CD4-positive, alpha-beta T cell treated with Interleukin-1 beta for 1 hour (primary cell): ENCODE measurements at regions not wholly inside any gene's neighbourhood (a gene's known extent, or its start where the extent isn't known, plus 50 kb on each side); places are given as distances from the start of the nearest gene placed in this dataset.

Experiments used
- DNase-seq, 2 donors: peaks; one replicate each; pipeline ENCODE4 v3.0.0-alpha.2; 2020 to 2022

GRCh38 chr6:87905101-87905641 is 142.5 kb upstream of the SPACA1 start:
- DNase-seq: no peak

GRCh38 chr6:87904011-87904410 is 143.6 kb upstream of the SPACA1 start:
- no peak for DNase-seq

DNA sequence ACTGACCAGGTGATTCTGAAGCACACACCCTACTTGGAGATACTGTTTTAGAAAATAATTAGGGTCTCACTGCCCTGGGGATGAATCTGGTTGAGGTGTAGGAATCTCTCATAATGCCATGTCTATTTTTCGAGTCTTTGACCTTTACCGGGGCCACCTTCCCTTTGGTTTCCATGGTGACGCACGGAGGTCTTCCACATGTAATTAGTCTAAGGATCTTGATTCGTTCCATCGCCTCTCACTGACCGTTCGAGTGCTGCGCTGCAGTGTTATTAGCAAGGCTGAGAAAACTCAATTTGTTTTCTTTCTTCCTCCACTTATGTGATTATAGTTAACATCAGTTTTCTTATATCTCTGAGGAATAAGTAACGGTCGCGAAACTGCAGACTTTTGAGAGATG is 144.3 kb upstream of the SPACA1 start:
- no peak for DNase-seq

- no peak for DNase-seq
Measured at GRCh38 chr6:87902383-87902782, 145.3 kb upstream of the SPACA1 start.

- DNase-seq: no peak
Measured at GRCh38 chr6:87901613-87902012, 146.0 kb upstream of the SPACA1 start.

GRCh38 chr6:87900160-87900698 is 147.4 kb upstream of the SPACA1 start:
- DNase-seq: no peak

DNA sequence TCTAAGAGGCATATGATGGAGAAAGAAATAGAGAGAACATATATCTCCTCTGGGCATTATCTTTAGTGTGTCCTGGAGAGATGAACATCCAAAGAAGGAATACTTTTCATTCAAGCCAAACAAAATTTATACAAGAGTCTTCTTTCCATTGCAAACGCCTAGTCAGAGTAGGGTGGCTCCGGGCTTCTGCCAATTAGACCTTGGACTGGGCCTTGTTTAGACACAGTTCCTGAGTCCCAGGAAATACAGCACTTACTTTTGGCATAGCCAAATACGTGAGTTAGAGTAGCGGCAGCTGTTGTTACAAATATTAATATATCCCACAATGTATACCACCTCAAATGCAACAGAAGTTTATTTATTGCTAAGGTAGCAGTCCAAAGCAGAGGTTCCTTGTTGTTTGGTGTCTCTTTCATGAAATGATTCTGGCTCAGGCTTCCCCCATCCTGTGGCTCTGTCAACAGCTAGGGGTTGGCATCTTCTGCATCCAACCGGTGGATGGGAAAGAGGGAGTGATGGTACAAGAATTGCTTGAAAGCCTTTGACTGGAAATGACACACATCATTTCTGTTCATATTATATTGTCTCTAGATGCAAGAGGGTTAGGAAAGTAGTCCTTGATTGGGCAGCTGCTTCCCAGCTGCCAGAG is 148.0 kb upstream of the SPACA1 start:
- DNase-seq: no peak

DNA sequence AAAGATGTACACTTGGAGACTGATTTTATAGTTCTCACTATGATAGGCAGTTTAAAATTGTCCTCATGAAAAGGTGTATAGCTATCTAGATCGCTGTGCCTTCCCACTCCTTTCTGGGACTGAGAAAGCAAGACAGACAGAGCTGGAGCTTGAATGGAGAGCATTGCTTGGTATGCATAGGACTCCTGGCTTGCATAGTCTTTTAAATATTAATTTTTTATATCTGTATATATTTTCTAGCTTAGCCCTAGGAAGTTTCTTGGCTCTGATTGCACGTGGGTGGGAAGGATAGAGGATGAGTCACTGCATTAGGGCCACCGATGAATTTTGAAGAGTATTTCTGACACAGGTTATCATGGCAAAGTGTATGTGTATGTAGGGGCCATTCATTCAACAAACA is 150.0 kb upstream of the SPACA1 start:
- DNase-seq: no peak

GRCh38 chr6:87897013-87897412 is 150.6 kb upstream of the SPACA1 start:
- DNase-seq: no peak

GRCh38 chr6:87887266-87887665 is 160.4 kb upstream of the SPACA1 start:
- DNase-seq: no peak

DNA sequence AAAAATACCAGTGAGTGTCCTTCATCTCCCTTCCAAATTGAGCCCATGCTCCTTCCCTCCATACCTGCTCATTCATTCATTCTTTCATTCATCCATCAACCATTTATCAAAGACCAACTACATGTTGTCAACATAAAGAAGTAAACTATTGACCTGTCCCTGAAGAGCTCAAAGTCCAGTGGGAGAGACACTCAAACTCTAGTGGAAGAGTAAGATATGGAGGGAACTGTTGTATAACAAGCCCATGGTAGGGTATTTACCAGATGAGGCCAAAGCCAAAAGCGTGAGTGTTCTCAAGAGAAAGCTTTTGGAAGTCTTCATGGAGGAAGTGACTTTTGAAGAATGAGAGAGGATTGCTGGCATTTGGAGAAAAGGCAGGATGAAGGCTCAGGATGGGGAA is 163.4 kb upstream of the SPACA1 start:
- DNase-seq: no peak

GRCh38 chr6:87881342-87881895 is 166.2 kb upstream of the SPACA1 start:
- DNase-seq: no peak

DNA sequence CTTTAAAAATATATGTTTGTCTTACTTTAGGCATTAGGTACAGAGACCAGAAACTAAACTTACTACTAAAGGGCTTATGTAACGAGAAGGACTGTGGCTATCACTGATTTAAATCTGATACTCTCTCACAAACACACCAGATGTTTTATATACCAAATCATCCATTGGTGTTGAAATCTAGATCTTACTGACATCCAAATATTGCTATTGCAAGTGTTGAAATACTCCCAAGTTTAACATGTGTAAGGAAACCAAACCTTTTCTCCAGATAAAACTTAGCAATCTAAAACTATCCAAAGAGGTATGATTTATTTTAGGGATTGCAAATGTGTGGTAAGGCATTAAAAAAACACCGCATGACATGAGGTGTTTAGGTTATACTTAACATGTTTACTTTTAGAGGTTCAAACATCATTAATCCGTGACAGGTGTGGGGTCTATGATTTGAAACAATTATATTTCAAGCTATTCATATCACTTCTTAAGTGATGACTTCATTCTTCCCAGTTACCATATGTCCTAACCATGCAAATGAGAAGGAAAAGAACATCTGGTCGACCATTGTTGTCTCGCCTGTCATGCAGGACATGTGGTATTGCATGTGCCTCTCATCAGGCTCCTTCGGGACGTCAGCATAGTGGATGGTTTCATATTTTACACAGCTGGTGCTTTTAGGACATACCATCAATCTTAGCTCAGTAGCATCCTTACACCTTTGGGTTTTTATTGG is 168.3 kb upstream of the SPACA1 start:
- no peak for DNase-seq

DNA sequence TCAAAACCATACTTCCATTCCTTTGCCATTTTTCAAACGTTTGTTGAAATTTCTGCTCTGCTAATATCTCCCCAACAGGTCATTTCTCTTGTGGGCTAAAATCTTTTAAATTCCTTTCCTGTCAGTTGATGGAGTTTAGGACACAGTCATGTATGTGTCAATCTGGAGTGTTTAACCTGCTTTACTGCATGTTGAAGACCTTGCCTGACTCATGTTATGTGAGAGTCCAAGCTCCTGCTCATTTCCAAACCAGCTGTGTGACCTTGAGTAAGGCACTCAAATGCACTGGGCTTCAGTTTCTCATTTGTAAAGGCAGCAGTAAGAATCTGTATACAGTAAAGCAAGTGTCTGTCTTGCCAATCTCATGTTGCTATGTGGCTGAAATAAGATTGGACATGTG is 171.9 kb upstream of the SPACA1 start:
- no peak for DNase-seq

GRCh38 chr6:87873556-87873955 is 171.5 kb upstream of the AKIRIN2 start:
- no peak for DNase-seq

- DNase-seq: no peak
Measured at GRCh38 chr6:87870556-87870955, 168.5 kb upstream of the AKIRIN2 start.

GRCh38 chr6:87869064-87869905 is 167.3 kb upstream of the AKIRIN2 start:
- DNase-seq: no peak

GRCh38 chr6:87860902-87861301 is 158.9 kb upstream of the AKIRIN2 start:
- DNase-seq: no peak

- no peak for DNase-seq
Measured at GRCh38 chr6:87858440-87858839, 156.4 kb upstream of the AKIRIN2 start.

DNA sequence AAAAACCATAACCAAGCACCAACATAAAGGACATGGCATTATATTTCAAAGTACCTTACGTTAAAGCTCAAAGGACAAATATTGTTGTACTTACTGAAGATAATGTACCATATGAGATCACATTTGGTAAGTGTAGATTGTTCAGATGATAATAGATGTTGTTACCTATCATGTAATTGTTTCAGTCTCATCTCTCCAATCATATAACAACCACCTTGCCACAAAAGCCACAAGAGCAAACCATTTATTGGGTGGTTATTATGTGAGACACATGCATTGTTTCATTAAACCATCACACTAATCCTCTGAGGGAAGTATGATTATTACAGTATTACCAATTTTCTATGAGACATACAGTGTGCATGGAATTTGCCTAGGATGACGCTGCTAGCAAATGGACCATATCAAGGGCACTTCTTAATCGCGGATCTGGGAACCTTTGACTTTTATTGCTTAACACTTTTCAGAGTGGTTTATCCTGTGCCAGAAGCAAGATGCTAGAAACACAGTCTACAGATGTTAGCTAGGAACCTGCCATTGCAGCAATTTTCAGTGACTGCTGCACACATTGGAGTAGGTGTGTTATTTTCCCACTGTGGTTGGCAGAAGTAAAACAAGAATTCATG is 149.8 kb upstream of the AKIRIN2 start:
- no peak for DNase-seq

DNA sequence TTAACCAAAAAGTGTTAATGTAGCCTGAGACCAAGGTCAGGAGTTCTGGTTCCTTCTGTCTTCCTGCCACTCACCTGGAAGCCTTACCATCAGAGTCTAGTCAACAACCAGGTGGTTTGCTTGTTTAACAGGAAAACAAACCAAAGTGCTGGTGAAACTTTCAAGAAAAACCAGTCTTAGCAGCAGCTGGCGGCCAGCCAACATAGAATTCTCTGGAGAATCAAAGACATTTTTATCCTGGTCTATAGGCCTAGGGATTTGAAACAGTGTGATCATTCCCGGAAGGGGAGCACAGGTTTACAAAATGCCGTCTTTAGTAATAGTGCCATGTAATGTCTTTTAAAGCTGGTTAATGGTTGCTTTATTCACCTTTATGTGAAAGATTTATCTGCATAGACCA is 146.6 kb upstream of the AKIRIN2 start:
- DNase-seq: no peak

- DNase-seq: no peak
Measured at GRCh38 chr6:87847830-87848210, 145.8 kb upstream of the AKIRIN2 start.
